Muscle of arm (tissue), 1 donor: ENCODE measurements at regions not wholly inside any gene's neighbourhood (a gene's known extent, or its start where the extent isn't known, plus 50 kb on each side); places are given as distances from the start of the nearest gene placed in this dataset.

ENCODE experiments used
- DNase-seq: peaks from one replicate; pipeline ENCODE4 v3.0.0-alpha.2; 2013

GRCh38 chr16:18059089-18059488 is 277.4 kb downstream of the NPIPA8 start:
- DNase-seq, result no peak

- no peak for DNase-seq
Measured at GRCh38 chr16:18055411-18055916, 281.1 kb downstream of the NPIPA8 start.

GRCh38 chr16:18050777-18051176 is 285.8 kb downstream of the NPIPA8 start:
- no peak for DNase-seq

GRCh38 chr16:18050234-18050633 is 286.3 kb downstream of the NPIPA8 start:
- no peak for DNase-seq

- DNase-seq, result no peak
Measured at GRCh38 chr16:18049547-18050133, 286.9 kb downstream of the NPIPA8 start.

GRCh38 chr16:18048853-18049546 is 287.5 kb downstream of the NPIPA8 start:
- no peak for DNase-seq

GRCh38 chr16:18047761-18048160 is 288.8 kb downstream of the NPIPA8 start:
- DNase-seq, result no peak

- no peak for DNase-seq
Measured at GRCh38 chr16:18045356-18045755, 291.2 kb downstream of the NPIPA8 start.

GRCh38 chr16:18041864-18042834 is 294.4 kb downstream of the NPIPA8 start:
- DNase-seq, result no peak

GRCh38 chr16:18039931-18040330 is 296.6 kb downstream of the NPIPA8 start:
- DNase-seq, result no peak

GRCh38 chr16:18037051-18037450 is 299.5 kb downstream of the NPIPA8 start:
- no peak for DNase-seq

GRCh38 chr16:18024611-18025010 is 311.9 kb downstream of the NPIPA8 start:
- no peak for DNase-seq

GRCh38 chr16:18018376-18018775 is 318.2 kb downstream of the NPIPA8 start:
- no peak for DNase-seq

GRCh38 chr16:18013863-18014262 is 322.7 kb downstream of the NPIPA8 start:
- no peak for DNase-seq

GRCh38 chr16:18008356-18008755 is 328.2 kb downstream of the NPIPA8 start:
- no peak for DNase-seq

- no peak for DNase-seq
Measured at GRCh38 chr16:18003033-18003432, 333.5 kb downstream of the NPIPA8 start.

GRCh38 chr16:17998996-17999395 is 337.5 kb downstream of the NPIPA8 start:
- DNase-seq, result no peak

GRCh38 chr16:17998550-17998949 is 338.0 kb downstream of the NPIPA8 start:
- DNase-seq, result no peak

GRCh38 chr16:17994027-17994426 is 342.5 kb downstream of the NPIPA8 start:
- DNase-seq, result no peak

- no peak for DNase-seq
Measured at GRCh38 chr16:17992416-17992815, 344.1 kb downstream of the NPIPA8 start.

- no peak for DNase-seq
Measured at GRCh38 chr16:17989255-17989654, 347.3 kb downstream of the NPIPA8 start.

- no peak for DNase-seq
Measured at GRCh38 chr16:17988839-17989238, 347.7 kb downstream of the NPIPA8 start.
